SHP77 (cell line): ENCODE measurements at regions not wholly inside any gene's neighbourhood (a gene's known extent, or its start where the extent isn't known, plus 50 kb on each side); places are given as distances from the start of the nearest gene placed in this dataset.
"Not testable (repeated sequence)": the region's sequence is repeated elsewhere in the genome, so short reads cannot be mapped to it uniquely, and the experiment has no call there.

Source experiments
- DNase-seq, 2 experiments: peaks; one replicate each; lab custom pipeline; 2025; lab: John Stamatoyannopoulos, UW

DNA sequence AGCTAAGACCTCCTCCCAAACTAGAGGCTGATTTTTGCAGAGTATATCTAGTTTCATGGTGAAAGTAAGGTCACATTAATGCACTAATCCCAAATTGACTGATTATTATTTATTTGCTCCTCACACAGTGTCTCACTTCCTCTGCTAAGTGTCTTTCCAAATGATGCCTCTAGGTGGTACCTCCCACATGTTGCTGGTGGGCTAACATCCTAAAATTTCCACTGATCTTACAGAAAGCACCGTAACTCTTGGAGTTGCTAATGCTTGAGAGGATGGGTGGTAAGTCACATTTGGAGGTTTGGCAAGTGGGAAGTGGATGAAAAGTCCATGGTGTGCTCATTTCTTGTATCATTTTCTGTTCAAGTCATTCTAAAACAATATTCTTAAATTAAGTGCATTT, 428.7 kb upstream of the GYPC start:
- DNase-seq, result no peak

DNA sequence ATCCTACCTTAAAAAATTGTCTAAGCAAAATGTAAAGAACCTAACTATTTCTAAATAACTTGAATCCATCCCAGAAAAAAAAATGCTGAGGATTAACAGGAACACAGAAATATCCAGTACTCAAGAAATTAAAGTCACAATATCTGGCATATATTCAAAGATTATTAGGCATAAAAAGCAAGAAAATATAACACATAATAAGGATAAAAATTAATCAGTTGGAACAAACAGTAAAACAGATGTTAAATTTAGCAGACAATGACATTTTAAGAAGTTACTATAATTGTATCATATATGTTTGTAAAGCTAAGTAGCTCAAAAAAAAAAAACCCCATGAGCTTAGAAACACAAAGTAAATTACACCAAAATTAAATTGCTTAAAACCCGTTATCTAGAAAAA, 427.4 kb upstream of the GYPC start:
- no peak for DNase-seq

DNA sequence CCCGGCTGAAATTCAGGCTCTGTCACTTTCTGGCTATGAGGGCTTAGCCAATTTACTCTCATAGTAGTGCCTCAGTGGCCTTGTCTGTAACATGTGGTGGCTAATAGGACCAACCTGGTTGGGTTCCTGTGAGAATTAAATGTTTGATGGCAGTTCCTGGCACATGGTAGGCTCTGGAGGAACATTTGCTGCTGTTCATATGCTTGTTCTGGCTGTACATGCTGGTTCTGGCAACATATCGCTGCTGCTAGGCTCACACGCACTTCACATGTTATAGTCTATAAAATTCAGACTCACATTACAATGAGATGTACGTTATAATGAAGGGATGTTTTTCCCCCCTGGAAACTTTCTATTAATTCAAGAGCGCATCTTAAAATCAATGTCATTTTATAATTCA, 417.7 kb upstream of the GYPC start:
- no peak for DNase-seq

DNA sequence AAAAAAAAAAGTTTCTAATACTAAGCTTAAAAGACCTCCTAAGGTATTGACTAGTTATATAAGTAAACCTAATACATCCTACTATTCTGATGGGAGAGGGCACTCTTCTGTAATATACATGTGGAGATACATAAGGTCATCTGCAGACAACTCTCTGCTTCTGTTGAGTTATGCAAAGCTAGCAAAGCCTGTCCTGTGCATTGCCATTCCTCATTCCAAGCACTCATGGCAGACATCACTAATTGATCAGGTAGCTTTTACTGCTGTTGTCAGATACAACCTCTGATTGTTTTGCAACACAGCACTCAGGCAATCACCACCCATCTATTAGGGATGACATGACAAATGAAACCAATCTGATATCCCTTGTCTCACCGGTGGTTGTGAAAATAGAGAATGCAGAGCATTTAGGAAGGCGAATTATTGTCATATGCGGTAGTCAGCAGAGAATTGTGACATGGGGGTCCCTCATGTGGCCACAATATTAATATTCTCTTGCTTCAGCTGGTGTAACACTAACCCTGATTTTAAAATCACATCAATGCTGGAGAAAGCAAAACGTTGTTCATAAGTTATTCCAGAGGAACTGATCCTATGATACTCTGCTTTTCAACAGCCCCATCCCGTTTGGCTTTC, 416.5 kb upstream of the GYPC start:
- DNase-seq, result no peak

DNA sequence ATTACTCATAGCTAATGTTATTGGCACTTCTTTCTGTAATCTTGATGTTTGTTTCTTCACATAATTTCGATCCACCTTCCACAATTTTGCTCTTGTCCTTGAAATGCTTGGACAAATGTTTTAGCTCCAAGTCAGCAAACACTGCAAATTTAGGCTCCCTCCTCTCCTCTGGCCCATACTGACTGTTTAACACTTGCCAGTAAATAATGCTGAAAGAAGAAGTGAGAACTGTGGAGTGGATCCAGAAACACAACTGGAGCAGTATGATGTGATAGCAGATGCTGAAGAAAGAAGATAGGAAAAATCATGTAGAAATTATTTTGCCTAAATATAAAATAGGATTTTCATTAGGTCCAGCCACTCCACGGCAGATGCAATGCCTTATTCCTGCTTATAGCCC, 415.0 kb upstream of the GYPC start:
- DNase-seq, result no peak

DNA sequence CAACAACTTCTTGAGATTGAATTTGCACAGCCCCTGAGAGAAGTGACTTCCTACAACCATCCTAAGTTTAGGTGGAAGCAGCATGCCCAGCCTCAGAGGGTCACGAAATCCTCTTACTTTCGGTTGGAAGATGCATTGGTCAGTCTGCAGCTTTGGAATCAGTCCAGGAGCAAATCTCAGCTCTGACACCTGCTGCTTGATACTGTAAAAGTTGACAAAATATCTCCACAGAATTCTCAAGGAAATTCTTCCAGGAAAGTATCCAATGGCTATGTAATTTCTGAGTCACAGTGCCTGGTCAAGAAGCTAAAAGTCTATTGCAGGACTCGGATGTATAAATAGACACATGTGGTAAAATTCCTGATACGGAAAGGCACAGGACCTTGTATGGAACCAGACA, 414.5 kb upstream of the GYPC start:
- DNase-seq, result no peak

DNA sequence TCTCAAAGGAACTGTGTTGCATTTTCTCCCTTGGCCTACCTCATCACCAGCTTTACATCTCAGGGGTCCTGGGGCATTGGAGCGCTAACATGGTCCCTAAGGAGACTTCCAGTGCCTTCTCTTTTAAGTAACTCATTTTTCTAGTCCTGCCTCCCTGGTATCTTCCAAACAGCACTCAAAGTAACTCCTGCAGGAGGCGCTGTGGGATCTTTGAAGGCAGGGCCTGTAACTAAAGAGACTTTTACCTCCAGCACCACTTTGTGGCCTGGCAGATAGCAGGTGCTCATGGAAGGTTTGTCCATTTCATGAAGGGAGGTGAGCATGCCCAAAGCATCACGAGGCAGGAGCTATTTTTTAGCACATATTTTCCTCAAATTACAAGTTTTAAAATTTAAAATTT, 411.0 kb upstream of the GYPC start:
- DNase-seq, result peak; percentile 53 to 57

DNA sequence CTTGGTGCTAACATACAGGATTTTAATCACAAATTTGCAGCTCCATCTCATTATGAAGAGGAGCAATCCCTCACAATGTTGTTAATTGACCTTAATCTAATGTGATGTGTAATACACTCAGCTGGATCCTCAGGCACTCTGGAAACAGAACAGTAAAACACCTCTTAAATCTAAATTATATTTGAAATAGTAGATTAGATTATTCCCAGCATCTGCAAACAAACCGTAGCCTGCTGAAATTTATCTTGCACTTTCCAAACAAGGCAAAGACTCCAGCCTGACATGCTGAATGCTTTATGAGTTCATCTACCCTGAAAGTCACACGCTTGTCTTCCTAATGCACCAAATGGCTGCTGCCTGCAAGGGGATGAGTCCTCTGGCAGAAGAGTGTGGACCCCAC, 402.3 kb upstream of the GYPC start:
- DNase-seq, result no peak

DNA sequence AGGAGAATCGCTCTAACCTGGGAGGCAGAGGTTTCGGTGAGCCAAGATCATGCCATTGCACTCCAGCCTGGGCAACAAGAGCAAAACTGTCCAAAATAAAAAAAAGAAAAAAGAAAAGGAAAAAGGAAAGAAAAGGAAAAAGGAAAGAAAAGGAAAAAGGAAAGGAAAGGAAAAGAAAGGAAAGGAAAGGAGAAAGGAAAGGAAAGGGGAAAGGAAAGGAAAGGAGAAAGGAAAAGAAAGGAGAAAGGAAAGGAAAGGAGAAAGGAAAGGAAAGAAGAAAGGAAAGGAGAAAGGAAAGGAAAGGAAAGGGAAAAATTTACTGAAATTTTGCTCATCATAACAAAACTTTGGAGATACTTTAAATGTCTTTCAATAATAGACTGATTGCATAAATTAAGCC, 391.3 kb upstream of the GYPC start:
- DNase-seq, result no peak

DNA sequence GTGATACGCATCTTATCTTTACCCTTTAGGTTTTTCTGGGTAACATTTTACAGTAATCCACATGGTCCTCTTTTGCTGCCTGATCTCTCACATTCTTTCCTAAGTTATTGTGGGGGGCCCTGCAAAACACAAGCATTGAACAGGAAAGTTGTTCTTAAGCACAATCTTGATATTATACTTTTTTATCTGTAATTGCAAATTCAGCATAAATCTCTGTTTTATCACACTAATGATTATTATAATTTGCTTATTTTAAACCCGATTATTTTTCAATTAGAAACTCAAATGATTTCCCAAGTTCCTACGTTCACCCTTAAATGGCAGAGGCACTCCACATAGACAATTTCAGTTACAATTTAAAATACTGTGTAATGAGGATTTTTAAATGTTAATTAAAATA, 386.0 kb upstream of the GYPC start:
- no peak for DNase-seq

DNA sequence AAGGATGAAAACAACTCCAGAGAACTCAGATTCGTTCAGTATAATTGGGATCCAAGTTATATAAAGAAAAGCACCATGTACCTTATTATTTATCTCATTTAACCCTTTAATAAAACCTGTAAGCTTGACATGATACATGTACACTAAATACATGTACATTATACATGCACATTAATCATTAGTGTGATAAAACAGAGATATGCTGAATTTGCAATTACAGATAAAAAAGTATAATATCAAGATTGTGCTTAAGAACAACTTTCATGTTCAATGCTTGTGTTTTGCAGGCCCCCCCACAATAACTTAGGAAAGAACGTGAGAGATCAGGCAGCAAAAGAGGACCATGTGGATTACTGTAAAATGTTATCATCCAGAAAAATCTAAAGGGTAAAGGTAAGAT, 385.4 kb upstream of the GYPC start:
- DNase-seq, result no peak

DNA sequence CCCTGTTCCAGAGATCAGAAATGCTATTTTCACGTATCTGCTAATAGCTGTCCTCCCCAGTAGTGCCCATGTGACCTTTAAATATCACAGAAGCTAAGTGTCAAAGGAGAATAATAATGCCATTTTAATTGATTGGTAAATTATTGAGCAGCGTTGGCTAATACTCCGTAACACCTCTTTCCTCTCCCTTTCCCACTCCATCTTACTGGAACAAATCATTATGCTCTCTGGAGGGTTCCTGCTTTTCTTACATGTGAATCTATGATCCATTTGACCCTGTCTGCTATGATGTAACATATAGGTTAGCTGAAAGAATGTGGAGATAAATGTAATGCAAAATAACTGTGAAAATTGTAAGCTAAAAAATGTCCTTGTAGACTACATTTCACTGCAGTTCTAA, 383.6 kb upstream of the GYPC start:
- no peak for DNase-seq

DNA sequence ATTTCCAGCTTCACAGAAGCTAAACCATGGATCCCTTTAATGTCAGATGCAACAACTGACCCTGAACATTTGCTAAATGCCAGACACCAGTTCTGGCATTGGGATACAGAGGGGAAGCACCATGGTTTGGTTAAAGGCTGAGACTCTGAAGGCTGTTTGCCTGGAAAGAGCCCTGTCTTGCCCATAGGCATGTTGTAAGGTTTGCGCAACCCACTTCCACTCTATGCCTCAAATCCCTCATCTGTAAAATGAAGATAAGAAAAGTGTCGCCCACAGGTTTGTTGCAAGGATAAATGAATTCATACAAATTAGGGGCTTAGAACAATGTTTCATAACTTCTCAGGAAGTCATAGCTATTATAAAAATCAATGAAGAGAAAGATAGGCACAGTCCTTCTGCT, 380.9 kb upstream of the GYPC start:
- no peak for DNase-seq

DNA sequence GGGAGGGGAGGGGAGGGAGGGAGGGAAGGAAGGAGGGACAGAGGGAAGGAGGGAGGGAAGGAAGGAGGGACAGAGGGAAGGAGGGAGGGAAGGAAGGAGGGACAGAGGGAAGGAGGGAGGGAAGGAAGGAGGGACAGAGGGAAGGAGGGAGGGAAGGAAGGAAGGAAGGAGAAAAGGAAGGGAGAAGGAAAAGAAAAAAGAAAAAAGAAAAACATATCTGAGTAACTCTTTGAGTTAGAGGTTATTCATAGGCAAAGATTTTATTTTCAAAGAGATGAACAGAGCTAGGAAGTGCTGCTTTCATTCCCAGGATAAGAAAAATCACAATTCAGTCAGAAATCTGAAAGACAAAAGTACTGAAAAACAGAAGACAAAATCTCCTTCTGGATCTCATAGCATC, 379.7 kb upstream of the GYPC start:
- not testable (repeated sequence) for DNase-seq

DNA sequence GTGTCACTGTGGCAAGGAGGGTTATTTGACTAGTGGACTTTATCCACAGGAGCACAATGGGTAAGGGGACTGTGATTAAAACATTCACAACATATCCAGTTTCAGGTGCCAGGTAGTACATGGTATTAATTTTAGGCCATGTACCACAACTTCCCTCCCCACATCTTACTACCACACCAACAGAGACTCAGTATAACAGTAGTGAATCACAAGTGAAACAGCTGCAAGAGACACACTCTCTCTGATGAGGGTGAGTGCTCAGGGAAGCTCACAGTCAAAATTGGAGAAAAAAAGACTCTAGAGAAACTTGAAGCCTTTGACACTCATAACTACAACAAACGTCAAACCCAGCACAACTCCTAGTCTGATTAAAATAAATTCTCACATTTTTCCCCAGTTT, 367.6 kb upstream of the GYPC start:
- DNase-seq, result no peak

DNA sequence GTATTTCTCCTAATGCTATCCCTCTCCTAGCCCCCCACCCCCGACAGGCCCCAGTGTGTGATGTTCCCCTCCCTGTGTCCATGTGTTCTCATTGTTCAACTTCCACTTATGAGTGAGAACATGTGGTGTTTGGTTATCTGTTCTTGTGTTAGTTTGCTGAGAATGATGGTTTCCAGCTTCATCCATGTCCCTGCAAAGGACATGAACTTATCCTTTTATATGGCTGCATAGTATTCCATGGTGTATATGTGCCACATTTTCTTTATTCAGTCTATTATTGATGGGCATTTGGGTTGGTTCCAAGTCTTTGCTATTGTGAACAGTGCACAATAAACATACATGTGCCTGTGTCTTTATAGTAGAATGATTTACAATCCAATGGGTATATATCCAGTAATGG, 362.0 kb upstream of the GYPC start:
- not testable (repeated sequence) for DNase-seq

DNA sequence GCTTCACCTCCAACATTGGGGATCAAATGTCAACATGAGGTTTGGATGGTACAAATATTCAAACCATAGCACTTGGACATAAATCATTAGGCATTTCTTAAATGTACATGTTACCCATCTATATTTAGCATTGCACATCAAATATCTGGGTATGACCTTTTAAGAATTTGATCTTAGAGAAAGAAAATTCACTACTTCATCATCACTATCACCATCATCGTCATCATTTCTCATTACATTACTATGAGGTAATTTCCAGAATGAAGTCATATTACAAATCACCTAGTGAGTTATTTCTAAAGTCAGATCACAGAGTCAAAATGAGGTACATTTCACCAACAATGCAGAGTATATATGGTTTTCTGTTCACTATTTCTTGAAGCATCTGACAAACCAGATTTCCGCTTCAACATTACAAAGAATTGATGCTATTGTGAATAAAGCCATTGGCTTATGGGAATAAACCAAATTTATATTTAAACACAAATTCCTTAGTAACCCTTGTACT, 356.4 kb upstream of the GYPC start:
- no peak for DNase-seq

DNA sequence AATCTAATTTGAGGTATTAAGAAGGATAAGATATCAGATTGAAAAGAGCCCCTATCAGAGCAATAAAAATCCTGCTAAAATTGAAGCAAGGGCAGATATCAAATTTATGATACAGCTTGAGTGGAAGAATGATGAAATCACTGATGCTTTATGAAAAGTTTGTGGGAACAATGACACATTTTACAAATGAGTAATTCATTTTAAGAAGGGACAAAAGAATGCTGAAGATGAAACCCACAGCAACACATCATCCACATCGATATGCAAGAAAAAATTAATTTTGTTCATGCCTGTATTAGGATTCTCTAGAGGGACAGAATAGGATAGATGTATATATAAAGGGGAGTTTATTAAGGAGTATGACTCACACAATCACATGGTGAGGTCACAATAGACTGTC, 355.6 kb upstream of the GYPC start:
- no peak for DNase-seq

DNA sequence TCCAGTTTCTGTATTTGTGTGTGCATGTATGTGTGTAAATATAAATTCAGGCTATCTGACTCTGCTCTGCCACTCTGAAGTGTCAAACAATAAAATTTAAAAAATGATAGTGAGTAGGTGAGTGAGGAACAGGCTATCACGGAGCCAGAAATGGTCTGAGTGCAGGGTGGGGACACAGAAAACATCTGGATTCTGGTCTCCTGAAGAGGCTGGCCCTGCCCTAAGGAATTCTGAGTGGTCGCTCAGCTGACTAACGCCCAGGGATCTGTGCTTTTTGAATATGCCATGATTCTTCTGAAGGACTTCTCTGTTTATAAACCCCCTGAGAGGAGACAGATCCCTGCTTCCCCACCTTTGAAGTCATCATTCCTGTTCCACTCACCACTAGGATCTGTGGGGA, 353.9 kb upstream of the GYPC start:
- DNase-seq, result no peak

DNA sequence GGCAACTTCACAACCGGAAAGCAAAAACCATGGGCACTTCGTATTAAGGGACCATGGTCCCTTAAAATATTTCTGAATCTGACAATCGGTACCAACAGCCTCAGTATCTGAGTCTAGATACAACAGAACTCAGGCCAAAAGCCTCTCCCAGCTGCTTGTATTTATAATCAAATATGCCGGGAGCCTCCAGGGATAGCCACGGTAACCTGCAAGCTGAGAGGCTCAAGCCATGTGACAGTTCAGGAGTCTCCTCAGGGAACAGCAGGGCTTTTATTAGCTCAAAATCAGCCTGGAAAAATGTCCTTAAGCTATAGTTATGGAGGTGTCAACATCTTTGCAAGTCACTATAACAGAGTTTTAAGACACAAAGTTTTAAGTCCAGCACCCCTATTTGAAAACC, 352.8 kb upstream of the GYPC start:
- no peak for DNase-seq

DNA sequence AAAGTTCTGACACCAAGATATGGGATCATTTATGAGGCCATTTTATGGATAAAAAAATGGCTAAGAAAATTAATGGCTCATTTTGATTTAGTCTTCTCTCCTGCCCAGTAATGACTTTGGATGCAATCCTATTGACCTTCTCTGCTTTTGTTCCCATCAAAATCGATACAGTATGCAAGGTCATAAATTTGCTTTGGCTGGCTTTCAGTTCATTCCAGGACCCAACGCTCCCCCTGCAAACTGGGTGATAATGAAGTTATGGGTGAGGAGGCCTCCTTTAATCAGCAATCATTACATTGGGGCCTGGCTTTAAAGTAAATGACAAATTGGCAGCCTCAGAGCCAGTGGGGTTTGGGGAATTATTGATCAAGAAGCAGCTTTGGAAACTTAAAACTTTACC, 351.8 kb upstream of the GYPC start:
- no peak for DNase-seq

DNA sequence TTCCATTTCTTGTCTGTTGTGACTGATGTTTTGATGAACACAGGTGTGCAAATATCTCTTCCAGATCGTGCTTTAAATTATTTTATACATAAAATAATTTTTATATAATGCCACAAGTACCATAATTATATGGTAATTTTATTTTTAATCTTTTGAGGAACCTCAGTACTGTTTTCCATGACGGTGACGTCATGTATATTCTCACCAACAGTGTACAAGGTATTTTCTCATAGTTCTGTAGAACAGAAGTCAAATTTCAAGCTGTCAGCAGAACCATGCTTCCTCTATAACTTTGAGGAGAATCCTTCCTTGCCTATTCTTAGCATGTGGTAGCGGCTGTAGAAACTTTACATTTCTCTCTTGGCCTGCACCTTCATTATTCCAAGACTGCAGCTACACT, 349.4 kb upstream of the GYPC start:
- DNase-seq, result no peak

DNA sequence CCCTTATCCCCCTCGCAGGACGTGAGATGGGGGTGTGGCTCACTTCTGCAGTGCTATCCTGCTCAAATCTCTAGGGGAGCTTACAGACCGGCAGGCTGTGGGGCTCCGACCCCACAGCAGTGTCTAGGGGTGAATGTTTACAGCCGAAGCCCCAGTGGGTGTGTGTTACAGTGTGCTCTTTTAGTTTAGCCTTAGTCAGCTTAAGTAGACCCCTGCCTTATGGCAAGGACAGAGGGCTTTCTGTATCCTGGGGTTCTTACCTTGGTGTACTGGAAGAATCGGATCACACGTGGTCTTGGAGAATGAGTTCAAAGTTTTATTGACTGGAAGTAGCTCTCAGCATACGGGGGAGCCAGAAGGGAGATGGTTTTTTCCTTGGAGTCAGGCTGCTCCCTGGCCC, 348.2 kb upstream of the GYPC start:
- DNase-seq, result no peak

DNA sequence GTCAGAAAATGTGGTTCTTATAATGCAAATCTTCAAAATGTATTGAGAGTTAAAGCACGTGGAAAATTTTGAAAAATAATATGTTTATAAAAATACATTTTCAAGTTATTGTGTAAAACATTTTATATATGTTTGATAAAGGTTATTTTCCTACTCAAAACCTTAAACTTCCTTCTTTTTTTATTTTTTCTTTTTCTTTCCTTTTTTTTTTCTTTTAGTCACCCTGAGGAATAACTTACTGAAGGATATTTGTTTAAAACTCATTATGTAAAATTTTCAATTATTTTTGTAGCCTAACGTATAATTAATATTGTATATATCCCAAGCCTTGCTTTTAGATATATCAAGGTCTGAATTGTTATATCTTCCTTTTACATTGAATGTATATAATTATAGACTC, 346.8 kb upstream of the GYPC start:
- DNase-seq, result no peak

DNA sequence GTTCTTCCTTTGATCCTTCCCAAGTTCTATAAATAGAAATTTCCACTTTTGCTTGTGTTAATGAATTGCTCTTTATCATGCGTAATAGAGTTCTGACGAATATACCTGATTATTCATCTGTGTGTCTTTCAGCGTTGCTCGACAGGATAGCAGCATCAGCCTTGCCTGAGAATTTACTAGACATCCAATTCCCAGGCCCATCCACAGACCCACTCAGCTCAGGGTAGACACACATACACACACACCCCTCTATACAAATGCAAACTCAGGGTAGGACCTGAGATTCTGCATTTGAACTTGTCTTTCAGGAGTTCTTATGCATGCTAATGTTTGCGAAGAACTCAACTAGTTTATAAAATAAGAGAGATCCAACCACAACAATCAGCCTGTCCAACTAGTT, 343.4 kb upstream of the GYPC start:
- no peak for DNase-seq
